Activated CD4-positive, alpha-beta T cell treated with anti-CD3 and anti-CD28 coated beads, Interleukin-10, Interleukin-2, amounts not matched to agents 100 ng/mL and 50 ng/mL, durations not matched to agents 16 hours and 8 hours (primary cell): ENCODE measurements at regions not wholly inside any gene's neighbourhood (a gene's known extent, or its start where the extent isn't known, plus 50 kb on each side); places are given as distances from the start of the nearest gene placed in this dataset.
"Not testable (repeated sequence)": the region's sequence is repeated elsewhere in the genome, so short reads cannot be mapped to it uniquely, and the experiment has no call there.

Source experiments
- DNase-seq: peaks from one replicate; pipeline ENCODE4 v3.0.0-alpha.2; 2020

- no peak for DNase-seq
These were observed 95.6 kb downstream of the NCOR2 start for GRCh38 chr12:124471828-124472227.

- no peak for DNase-seq
These were observed 96.6 kb downstream of the NCOR2 start for GRCh38 chr12:124470806-124471205.

GRCh38 chr12:124470139-124470538 lies 97.3 kb downstream of the NCOR2 start:
- DNase-seq: no peak

- no peak for DNase-seq
These were observed 98.1 kb downstream of the NCOR2 start for GRCh38 chr12:124469193-124469888.

- DNase-seq: not testable (repeated sequence)
These were observed 99.9 kb downstream of the NCOR2 start for GRCh38 chr12:124467549-124467948.

- peak; percentile 93 for DNase-seq
These were observed 100.9 kb downstream of the NCOR2 start for GRCh38 chr12:124466216-124467128.

GRCh38 chr12:124465473-124465872 lies 101.9 kb downstream of the NCOR2 start:
- no peak for DNase-seq

- DNase-seq: no peak
These were observed 102.6 kb downstream of the NCOR2 start for GRCh38 chr12:124464830-124465229.

GRCh38 chr12:124464062-124464461 lies 103.3 kb downstream of the NCOR2 start:
- no peak for DNase-seq

GRCh38 chr12:124463341-124463921 lies 104.0 kb downstream of the NCOR2 start:
- DNase-seq: no peak

- DNase-seq: no peak
These were observed 104.7 kb downstream of the NCOR2 start for GRCh38 chr12:124462750-124463149.

GRCh38 chr12:124461851-124462623 lies 105.4 kb downstream of the NCOR2 start:
- DNase-seq: no peak

GRCh38 chr12:124461241-124461673 lies 106.2 kb downstream of the NCOR2 start:
- DNase-seq: no peak

GRCh38 chr12:124460771-124461170 lies 106.6 kb downstream of the NCOR2 start:
- no peak for DNase-seq

- DNase-seq: no peak
These were observed 107.4 kb downstream of the NCOR2 start for GRCh38 chr12:124459852-124460645.

- DNase-seq: no peak
These were observed 108.2 kb downstream of the NCOR2 start for GRCh38 chr12:124458992-124459851.

GRCh38 chr12:124458220-124458991 lies 109.0 kb downstream of the NCOR2 start:
- no peak for DNase-seq

- DNase-seq: peak; percentile 63
These were observed 109.9 kb downstream of the NCOR2 start for GRCh38 chr12:124457287-124458219.

GRCh38 chr12:124456652-124457152 lies 110.7 kb downstream of the NCOR2 start:
- DNase-seq: peak; percentile 43
